Mesothelial cell of epicardium (in vitro differentiated cells): ENCODE measurements at regions not wholly inside any gene's neighbourhood (a gene's known extent, or its start where the extent isn't known, plus 50 kb on each side); places are given as distances from the start of the nearest gene placed in this dataset.

Experiments
- DNase-seq, 2 experiments: peaks; one replicate each; pipeline ENCODE4 v3.0.0; 2021; ENCODE audit warnings: low spot score in 2 of 2; ENCODE audit not compliant: unreplicated experiment in 2 of 2
- H3K27ac Mint-ChIP-seq: 2 replicates; pipeline ENCODE4 v1.8.0; 2021; ENCODE audit warnings: mixed read lengths
- H3K27me3 Mint-ChIP-seq: 2 replicates; pipeline ENCODE4 v1.8.0; 2021; ENCODE audit warnings: low read depth, mixed read lengths
- H3K36me3 Mint-ChIP-seq: 2 replicates; pipeline ENCODE4 v1.8.0; 2021; ENCODE audit warnings: mixed read lengths
- H3K4me1 Mint-ChIP-seq: 2 replicates; pipeline ENCODE4 v1.8.0; 2021; ENCODE audit warnings: mixed read lengths
- H3K4me3 Mint-ChIP-seq: 2 replicates; pipeline ENCODE4 v1.8.0; 2021; ENCODE audit warnings: mild to moderate bottlenecking, moderate library complexity, mixed read lengths
- H3K9me3 Mint-ChIP-seq: 2 replicates; pipeline ENCODE4 v1.8.0; 2021; ENCODE audit warnings: mixed read lengths
- CTCF ChIP-seq: fragments of 200-600 bp; sonication (generic); IDR thresholded peaks from one replicate; pipeline ENCODE4 v1.5.0; 2021; ENCODE audit warnings: antibody characterized with exemption; ENCODE audit not compliant: unreplicated experiment

- DNase-seq = no peak
- H3K4me1 Mint-ChIP-seq = peaks cover 11% of the 10 kb centered on the region
- H3K9me3 Mint-ChIP-seq = peaks cover 7% of the 10 kb centered on the region
- H3K27ac Mint-ChIP-seq = no peak overlapping the region
- TF ChIP-seq CTCF = no peak
- H3K4me3 Mint-ChIP-seq = no peak overlapping the region
- no peaks in the 10 kb centered on the region for H3K36me3 Mint-ChIP-seq
- peaks cover 12% of the 10 kb centered on the region for H3K27me3 Mint-ChIP-seq
These were observed 528.2 kb upstream of the FAT1 start for GRCh38 chr4:187251896-187252295.

DNA sequence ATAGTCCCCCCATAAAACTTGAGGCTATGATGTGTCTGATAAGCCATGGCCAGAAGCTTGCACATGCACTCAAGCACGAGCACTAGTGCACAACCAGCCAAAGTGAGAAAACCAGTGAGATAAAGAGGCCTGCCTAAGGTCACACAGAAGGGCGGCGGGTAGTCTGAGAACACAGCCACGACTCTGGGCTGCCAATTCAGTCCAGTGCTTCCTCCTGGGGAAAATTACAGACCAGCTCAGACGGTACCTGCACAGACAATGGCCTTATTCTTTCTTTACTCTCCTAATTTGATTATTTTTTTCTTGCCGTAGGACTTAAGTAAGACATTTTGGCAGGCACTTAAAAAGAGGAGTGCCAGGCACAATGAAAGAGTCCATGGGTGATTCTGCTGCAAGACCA is 533.2 kb upstream of the FAT1 start:
- no peak overlapping the region for H3K4me3 Mint-ChIP-seq
- TF ChIP-seq CTCF = no peak
- H3K4me1 Mint-ChIP-seq = peaks cover 5% of the 10 kb centered on the region
- H3K9me3 Mint-ChIP-seq = peaks cover 11% of the 10 kb centered on the region
- no peaks in the 10 kb centered on the region for H3K36me3 Mint-ChIP-seq
- H3K27ac Mint-ChIP-seq = no peak overlapping the region
- peaks cover 6% of the 10 kb centered on the region for H3K27me3 Mint-ChIP-seq
- no peak for DNase-seq

GRCh38 chr4:187258651-187259401 is 535.2 kb upstream of the FAT1 start:
- TF ChIP-seq CTCF = no peak
- peaks cover 5% of the 10 kb centered on the region for H3K4me1 Mint-ChIP-seq

DNA sequence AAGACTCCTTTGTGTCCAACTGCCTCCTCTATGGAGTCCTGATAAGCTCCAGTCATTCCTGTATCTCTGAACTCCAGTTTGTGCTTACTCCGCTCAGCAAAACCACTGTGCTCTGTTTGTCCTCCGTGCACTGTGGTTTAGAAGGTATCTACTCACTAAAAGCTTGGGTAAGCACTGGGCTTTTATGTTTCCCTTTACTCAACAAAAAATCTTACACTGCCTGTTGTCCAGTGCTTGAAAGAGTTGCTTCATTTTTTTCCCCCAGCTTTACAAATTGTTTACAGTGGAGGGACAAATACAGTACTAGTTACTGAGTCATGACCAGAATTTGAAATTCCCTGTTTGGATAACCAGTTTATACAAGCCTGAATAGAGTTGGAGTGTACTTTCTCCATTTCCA is 545.3 kb upstream of the FAT1 start:
- Mint-ChIP-seq H3K9me3 (no peaks in the 10 kb centered on the region), H3K27ac (no peak overlapping the region), H3K36me3 (no peaks in the 10 kb centered on the region), H3K4me1 (no peaks in the 10 kb centered on the region), H3K4me3 (no peak overlapping the region), H3K27me3 (no peaks in the 10 kb centered on the region)
- TF ChIP-seq CTCF = no peak
- no peak for DNase-seq

More at GRCh38 chr4:187258651-187259401, 535.2 kb upstream of the FAT1 start:
- Mint-ChIP-seq H3K4me3 (no peak overlapping the region), H3K27me3 (peaks cover 4% of the 10 kb centered on the region), H3K27ac (no peak overlapping the region), H3K36me3 (no peaks in the 10 kb centered on the region), H3K9me3 (peaks cover 3% of the 10 kb centered on the region)
- DNase-seq = no peak

DNA sequence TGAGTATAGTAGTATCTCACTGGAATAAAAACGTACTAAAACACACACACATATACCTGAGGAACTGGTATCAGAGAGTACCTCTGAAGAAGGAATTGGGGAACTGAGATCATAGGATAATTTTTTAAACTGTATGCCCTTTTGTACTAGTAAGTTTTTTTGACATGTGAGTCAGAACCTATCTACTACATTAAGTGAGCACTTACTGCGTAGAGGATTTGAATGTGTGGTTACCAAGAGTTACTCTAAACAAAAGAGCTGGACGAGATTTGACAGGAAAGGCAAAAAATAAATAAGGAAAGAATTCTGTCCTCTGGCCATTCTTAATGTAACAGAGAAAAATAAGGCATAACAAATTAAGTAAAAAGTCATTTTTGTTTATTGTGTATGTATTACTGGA is 546.5 kb upstream of the FAT1 start:
- no peak for TF ChIP-seq CTCF
- no peaks in the 10 kb centered on the region for H3K27me3 Mint-ChIP-seq
- DNase-seq = no peak
- no peak overlapping the region for H3K27ac Mint-ChIP-seq
- H3K36me3 Mint-ChIP-seq = no peaks in the 10 kb centered on the region
- no peaks in the 10 kb centered on the region for H3K9me3 Mint-ChIP-seq
- peaks cover 1% of the 10 kb centered on the region for H3K4me1 Mint-ChIP-seq
- H3K4me3 Mint-ChIP-seq = no peak overlapping the region
